ENCODE measurements at regions not wholly inside any gene's neighbourhood (a gene's known extent, or its start where the extent isn't known, plus 50 kb on each side); places are given as distances from the start of the nearest gene placed in this dataset.
"Not testable (repeated sequence)": the region's sequence is repeated elsewhere in the genome, so short reads cannot be mapped to it uniquely, and the experiment has no call there.

DNA sequence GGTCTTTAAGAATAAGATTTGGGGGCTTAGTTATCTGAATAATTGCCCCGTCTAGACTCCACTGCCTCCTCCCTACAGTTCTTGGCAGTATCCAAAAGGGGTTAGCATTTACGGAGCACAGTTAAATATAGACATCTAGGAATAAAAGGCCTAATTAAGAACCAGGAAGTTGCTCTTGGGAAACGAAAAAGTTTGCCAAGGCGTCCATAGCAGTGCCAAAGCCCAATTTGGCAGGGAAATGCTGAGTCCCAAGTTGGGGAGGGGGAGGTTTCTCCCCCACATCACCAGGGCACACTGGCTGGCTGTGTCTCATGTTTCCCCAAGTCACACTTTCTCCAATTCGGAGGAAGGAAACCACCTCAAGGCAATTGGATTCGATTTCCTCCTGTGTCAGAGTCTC is 338.7 kb downstream of the FBXW7 start:
- intact Hi-C loops (cut with micrococcal nuclease): no loop called here
- Mint-ChIP-seq H3K4me1 (peaks cover 1% of the 10 kb centered on the region), H3K4me3 (no peak overlapping the region), H3K9me3 (peaks cover 6% of the 10 kb centered on the region), H3K36me3 (ENCODE audit: low read depth) (no peaks in the 10 kb centered on the region), H3K27me3 (peaks cover 3% of the 10 kb centered on the region), H3K27ac (no peak overlapping the region)
- no peak for DNase-seq

DNA sequence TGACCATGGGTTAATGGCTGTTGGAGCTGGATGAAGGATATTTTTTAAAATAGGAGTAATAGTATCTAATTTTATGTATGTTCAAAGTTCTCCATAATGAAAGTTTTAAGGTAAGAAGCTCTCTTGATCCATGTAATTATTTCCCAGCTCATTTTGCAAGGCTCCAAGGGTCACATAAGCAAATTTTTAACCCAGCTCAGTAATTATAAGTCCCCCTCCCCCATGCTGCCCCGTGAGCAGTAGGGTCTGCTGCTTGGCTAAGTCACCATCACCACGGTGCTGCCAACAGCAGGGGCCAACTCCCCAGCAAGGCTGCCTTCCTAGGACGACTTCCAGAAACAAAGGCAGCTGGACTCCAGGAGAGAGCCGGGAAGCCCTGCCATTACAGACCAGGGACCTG is 340.0 kb downstream of the FBXW7 start:
- Mint-ChIP-seq H3K9me3 (peaks cover 6% of the 10 kb centered on the region), H3K27ac (no peak overlapping the region), H3K4me3 (no peak overlapping the region), H3K4me1 (no peaks in the 10 kb centered on the region), H3K27me3 (no peaks in the 10 kb centered on the region), H3K36me3 (ENCODE audit: low read depth) (no peaks in the 10 kb centered on the region)
- intact Hi-C loops (cut with micrococcal nuclease): no loop called here
- DNase-seq: no peak

DNA sequence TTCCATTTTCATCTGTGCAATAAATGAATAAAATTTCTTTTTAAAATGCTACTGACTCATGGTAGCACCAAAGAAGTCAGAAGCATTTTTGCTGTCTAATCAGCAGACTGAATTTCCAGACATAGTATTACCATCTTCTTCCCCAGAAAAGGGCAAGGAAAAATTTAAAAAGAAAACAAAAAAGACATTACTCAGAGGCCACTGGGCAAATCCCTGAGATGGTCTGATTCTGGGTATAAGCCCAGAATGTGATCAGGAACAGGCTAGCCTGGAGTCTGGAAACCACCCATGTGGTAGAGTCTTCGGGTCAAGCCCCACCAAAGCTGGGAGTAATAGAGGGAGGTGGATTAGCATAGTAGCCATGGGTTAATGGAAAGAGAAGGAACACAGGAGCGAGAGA is 342.8 kb downstream of the FBXW7 start:
- no peaks in the 10 kb centered on the region for H3K36me3 Mint-ChIP-seq (ENCODE audit: low read depth)
- no peaks in the 10 kb centered on the region for H3K27me3 Mint-ChIP-seq
- no peak overlapping the region for H3K4me3 Mint-ChIP-seq
- peaks cover 6% of the 10 kb centered on the region for H3K9me3 Mint-ChIP-seq
- H3K4me1 Mint-ChIP-seq: peaks cover 14% of the 10 kb centered on the region
- no peak for DNase-seq
- H3K27ac Mint-ChIP-seq: no peak overlapping the region
- intact Hi-C loops (cut with micrococcal nuclease): no loop called here

DNA sequence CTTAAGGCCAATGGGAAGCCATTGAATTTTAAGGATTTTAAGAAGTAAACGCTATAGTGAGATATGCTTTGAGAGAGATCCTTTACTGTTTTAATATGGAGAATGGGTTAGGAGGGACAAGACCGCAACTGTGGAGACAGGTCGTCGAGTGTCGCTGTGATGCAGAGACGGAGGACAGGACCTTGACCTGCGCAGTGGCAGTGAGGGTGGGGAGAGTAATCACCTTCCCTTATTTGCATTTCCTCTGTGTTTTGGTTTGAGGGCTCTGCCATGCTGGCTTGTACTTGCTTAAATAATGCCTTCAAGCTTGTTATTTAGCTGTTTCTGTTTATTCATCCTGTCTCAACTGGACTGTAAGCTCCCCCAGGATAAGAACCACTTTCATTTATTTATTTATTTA is 345.0 kb downstream of the FBXW7 start:
- intact Hi-C loops (cut with micrococcal nuclease): no loop called here
- no peak overlapping the region for H3K27ac Mint-ChIP-seq
- DNase-seq: no peak
- no peak overlapping the region for H3K4me3 Mint-ChIP-seq
- peaks cover 10% of the 10 kb centered on the region for H3K9me3 Mint-ChIP-seq
- H3K27me3 Mint-ChIP-seq: no peaks in the 10 kb centered on the region
- H3K36me3 Mint-ChIP-seq (ENCODE audit: low read depth): no peaks in the 10 kb centered on the region
- H3K4me1 Mint-ChIP-seq: peaks cover 19% of the 10 kb centered on the region

DNA sequence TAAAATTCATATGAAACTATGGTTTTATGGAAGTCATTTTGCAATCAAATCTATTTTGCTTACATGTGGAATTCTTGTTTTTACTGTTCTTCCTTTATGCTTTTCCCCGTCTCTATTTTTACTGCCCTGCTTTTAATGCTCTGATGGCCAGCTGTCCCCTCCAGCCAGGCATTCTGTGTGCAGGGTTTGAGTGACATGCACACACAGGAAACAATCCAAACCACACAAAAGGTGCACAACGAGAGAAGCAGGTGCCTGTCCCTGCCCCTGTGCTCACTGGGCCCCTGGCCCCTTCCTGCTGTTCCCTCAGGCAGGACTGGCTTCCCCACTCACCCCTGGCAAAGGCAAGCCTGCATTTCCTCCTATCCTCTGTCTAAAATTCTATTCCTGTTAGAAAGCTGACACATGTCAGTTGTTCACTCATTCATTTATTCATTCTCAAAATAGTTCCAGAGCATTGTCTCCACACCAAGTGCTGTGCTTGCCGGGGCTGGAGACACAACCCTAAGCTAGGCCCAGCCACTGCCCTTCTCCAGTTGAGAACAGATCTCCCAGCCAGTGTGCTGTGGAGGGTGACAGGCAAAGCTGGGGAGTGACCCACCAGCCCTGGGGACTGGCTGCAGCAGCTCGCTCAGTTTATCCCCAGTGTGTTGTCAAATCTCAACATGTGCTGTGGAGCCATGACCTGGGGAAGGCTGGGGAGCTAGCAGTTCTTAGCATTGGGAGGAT is 346.3 kb downstream of the FBXW7 start:
- no peak overlapping the region for H3K27ac Mint-ChIP-seq

DNA sequence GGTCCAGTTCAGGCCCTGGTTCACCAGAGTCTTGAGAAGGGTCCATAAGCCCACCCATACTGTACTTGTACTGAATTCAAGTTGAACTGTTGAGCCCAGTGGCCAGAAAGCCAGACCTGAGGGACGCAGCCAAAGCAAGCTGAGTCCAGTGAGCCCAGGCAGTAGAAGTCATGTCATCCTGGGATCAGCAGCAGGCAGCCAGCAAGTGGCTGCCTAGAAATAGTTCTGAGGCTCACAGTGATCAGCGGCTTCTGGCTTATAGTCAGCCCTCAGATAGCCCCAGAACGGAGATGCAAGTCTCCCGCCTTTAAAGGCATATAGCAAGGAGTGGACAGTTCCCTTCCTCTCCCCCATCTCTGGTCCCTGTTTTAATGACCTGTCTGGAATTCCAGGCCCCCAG is 347.1 kb downstream of the FBXW7 start:
- H3K4me1 Mint-ChIP-seq: peaks cover 24% of the 10 kb centered on the region
- H3K27ac Mint-ChIP-seq: no peak overlapping the region
- peaks cover 24% of the 10 kb centered on the region for H3K9me3 Mint-ChIP-seq
- H3K4me3 Mint-ChIP-seq: no peak overlapping the region
- no peak for DNase-seq
- no peaks in the 10 kb centered on the region for H3K27me3 Mint-ChIP-seq
- no peaks in the 10 kb centered on the region for H3K36me3 Mint-ChIP-seq (ENCODE audit: low read depth)
- intact Hi-C loops (cut with micrococcal nuclease): no loop called here

More for the DNA sequence above, 346.3 kb downstream of the FBXW7 start:
- intact Hi-C loops (cut with micrococcal nuclease): no loop called here
- H3K9me3 Mint-ChIP-seq: peaks cover 16% of the 10 kb centered on the region
- no peaks in the 10 kb centered on the region for H3K27me3 Mint-ChIP-seq
- no peak for DNase-seq
- no peaks in the 10 kb centered on the region for H3K36me3 Mint-ChIP-seq (ENCODE audit: low read depth)
- no peak overlapping the region for H3K4me3 Mint-ChIP-seq
- peaks cover 24% of the 10 kb centered on the region for H3K4me1 Mint-ChIP-seq

DNA sequence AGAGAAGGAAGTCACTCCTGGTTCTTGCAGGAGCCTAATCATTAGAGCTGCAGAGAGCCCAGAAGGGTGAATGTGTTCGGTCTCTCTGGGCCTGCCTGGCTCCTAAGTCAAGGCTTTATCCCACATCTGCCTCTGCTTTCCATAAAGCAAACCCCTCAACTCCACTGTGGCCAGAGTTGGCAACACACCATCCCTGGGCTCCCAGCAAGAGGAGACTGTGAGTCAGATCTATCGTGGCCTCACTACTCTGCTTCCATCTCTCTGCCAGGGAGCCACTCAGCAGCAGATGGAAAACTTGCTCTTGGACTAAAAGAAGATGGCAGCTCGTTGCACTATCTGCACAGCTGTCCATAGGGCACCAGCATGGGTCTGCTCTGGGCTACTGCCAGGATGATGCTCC is 348.2 kb downstream of the FBXW7 start:
- H3K27me3 Mint-ChIP-seq: no peaks in the 10 kb centered on the region
- H3K4me1 Mint-ChIP-seq: peaks cover 31% of the 10 kb centered on the region
- peaks cover 26% of the 10 kb centered on the region for H3K9me3 Mint-ChIP-seq
- DNase-seq: no peak
- no peak overlapping the region for H3K27ac Mint-ChIP-seq
- intact Hi-C loops (cut with micrococcal nuclease): no loop called here
- no peak overlapping the region for H3K4me3 Mint-ChIP-seq
- H3K36me3 Mint-ChIP-seq (ENCODE audit: low read depth): no peaks in the 10 kb centered on the region

DNA sequence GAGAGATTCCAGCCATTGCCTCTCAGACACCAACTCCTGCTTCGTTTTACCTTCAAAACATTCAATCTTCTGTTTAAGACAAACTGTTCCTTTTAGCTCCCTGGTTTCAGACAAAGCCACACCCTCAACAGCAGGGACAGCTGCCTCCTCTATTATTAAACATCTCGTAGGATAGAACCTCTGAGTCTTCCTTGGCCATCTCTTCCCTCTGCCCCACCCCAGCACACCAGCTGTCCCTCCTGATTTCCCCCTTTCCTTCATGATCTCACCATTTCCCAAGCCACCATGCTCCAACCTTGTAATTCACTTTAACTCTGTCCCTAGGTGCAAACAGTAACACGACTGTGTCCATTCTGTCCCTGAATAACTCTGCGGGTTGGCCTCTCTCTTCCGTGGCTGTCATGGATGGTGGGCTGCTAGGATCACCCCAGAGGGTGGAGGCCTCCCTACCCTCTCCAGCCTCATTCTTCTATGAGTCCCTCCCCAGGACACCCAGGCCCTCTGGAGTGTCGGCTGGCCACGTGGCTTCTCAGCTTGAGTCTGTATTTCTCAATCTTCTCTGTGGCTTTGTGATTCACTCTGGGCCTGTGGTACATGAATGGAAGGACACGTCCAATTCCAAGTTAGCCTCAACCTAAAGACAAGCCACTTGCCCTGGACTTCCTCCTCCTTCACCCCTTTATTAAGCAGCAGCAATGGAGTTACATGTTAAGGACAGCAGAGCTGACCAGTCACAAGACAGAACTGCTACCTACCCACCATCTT is 349.9 kb downstream of the FBXW7 start:
- peaks cover 31% of the 10 kb centered on the region for H3K4me1 Mint-ChIP-seq
- H3K36me3 Mint-ChIP-seq (ENCODE audit: low read depth): no peaks in the 10 kb centered on the region
- intact Hi-C loops (cut with micrococcal nuclease): no loop called here
- DNase-seq: no peak
- no peak overlapping the region for H3K4me3 Mint-ChIP-seq
- peaks cover 29% of the 10 kb centered on the region for H3K9me3 Mint-ChIP-seq
- no peak overlapping the region for H3K27ac Mint-ChIP-seq
- no peaks in the 10 kb centered on the region for H3K27me3 Mint-ChIP-seq

DNA sequence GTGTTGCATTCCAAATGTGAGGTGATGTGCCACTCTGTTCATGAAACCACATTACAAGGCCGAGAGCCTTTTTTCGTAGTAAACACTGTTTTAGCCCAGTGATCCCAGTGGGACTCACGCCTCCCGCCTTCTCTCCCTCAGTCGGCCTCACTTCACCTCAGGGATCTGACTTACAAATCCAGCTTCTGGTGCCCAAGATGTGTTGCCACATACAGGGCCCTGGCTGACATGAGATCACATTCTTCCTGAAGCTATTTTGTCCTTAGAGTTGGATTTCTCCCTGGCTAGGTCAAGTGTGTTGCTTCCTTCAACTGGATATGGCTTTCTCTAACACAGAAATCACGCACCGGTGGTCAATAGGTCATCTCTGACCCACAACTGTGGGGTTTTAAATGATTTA is 354.7 kb downstream of the FBXW7 start:
- Mint-ChIP-seq H3K4me3 (no peak overlapping the region), H3K4me1 (peaks cover 14% of the 10 kb centered on the region)
- intact Hi-C loops (cut with micrococcal nuclease): no loop called here

DNA sequence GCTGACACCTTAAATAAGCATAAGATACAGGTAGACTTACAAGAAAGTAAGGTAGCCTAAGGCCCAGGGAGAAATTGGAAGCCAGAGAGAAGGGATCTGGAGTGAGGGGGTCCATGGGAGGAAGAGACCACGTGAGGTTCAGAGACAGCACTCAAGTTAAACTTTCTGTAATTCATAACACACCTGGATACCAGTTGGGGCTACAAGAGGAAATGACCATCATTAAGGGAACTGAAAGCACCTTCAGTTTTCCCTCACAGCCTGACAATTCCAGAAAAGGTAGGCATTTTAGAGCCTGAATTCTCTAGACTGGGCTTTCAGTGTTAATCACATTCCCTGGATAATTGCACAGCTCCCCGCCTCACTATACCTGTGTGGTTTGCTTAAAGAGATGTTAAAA is 355.5 kb downstream of the FBXW7 start:
- peaks cover 7% of the 10 kb centered on the region for H3K4me1 Mint-ChIP-seq
- no peaks in the 10 kb centered on the region for H3K27me3 Mint-ChIP-seq
- no peak for DNase-seq
- H3K27ac Mint-ChIP-seq: no peak overlapping the region
- H3K4me3 Mint-ChIP-seq: no peak overlapping the region
- intact Hi-C loops (cut with micrococcal nuclease): no loop called here
- H3K36me3 Mint-ChIP-seq (ENCODE audit: low read depth): no peaks in the 10 kb centered on the region
- H3K9me3 Mint-ChIP-seq: peaks cover 19% of the 10 kb centered on the region

More for the DNA sequence above, 354.7 kb downstream of the FBXW7 start:
- Mint-ChIP-seq H3K27me3 (no peaks in the 10 kb centered on the region), H3K27ac (no peak overlapping the region), H3K9me3 (peaks cover 24% of the 10 kb centered on the region), H3K36me3 (ENCODE audit: low read depth) (no peaks in the 10 kb centered on the region)
- DNase-seq: no peak

DNA sequence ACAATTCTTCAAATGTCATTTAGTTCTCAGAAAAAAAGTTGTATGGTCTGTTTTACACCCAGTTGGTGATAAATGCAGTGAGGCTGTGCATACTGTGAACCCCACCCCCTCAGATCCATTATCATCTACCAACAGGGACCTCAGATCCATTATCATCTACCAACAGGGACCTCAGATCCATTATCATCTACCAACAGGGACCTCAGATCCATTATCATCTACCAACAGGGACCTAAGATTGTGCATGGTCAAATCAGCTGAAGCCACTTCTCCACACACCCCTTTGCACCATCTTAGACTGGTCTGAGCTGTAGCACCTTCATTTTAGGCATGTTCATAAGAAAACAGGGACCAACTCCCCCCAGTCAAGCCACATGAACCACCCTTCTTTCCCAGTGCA is 358.4 kb downstream of the FBXW7 start:
- H3K27me3 Mint-ChIP-seq; H3K27ac Mint-ChIP-seq; H3K4me1 Mint-ChIP-seq; DNase-seq; H3K9me3 Mint-ChIP-seq; H3K4me3 Mint-ChIP-seq; intact Hi-C loops (cut with micrococcal nuclease); H3K36me3 Mint-ChIP-seq (ENCODE audit: low read depth): not testable (repeated sequence)

DNA sequence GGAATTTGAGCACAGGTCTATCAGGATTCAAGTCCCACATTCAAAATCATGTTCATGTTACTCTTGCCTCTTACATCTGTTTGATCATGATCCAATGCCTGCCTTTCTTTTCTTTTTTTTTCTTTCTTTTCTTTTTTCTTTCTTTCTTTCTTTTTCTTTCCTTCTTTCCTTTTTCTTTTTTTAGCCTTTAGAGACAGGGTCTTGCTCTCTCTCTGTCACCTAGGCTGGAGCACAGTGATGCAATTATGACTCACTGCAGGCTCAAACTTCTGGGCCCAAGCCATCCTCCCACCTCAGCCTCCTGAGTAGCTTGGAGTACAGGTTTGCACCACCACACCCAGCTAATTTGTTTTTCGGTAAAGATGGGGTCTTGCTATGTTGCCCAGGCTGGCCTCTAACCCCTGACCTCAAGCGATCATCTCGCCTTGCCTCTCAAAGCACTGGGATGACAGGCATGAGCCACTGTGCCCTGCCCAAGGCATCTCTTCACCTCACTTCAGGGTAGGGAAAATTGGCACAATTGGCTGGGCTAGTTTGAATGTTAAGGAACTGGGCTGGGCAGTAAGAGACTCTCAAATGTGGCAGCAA is 359.2 kb downstream of the FBXW7 start:
- no peak overlapping the region for H3K4me3 Mint-ChIP-seq
- no peaks in the 10 kb centered on the region for H3K36me3 Mint-ChIP-seq (ENCODE audit: low read depth)
- no peak for DNase-seq
- H3K9me3 Mint-ChIP-seq: peaks cover 3% of the 10 kb centered on the region
- H3K4me1 Mint-ChIP-seq: no peaks in the 10 kb centered on the region
- intact Hi-C loops (cut with micrococcal nuclease): no loop called here
- H3K27me3 Mint-ChIP-seq: no peaks in the 10 kb centered on the region
- H3K27ac Mint-ChIP-seq: no peak overlapping the region

DNA sequence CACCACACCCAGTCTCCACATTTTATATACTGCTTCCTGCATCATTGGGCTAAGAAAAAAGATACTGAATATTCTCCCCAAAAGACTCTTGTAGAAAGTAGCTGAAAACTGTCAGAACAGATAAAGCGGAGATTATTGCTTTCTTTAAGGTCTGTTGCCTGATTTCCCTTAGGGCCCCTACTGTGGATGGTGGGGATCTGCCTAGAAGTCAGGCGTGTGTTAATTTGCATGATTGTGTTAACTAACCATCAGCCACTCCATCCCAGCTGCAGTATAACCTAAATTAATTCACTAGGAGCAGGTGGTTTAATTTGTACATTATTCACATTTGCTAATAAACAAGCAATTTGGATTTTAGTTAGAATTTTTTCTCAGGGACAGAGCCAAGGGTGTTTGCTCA is 360.3 kb downstream of the FBXW7 start:
- peaks cover 3% of the 10 kb centered on the region for H3K9me3 Mint-ChIP-seq
- DNase-seq: no peak
- no peak overlapping the region for H3K4me3 Mint-ChIP-seq
- H3K27ac Mint-ChIP-seq: no peak overlapping the region
- no peaks in the 10 kb centered on the region for H3K4me1 Mint-ChIP-seq
- intact Hi-C loops (cut with micrococcal nuclease): no loop called here
- no peaks in the 10 kb centered on the region for H3K27me3 Mint-ChIP-seq
- no peaks in the 10 kb centered on the region for H3K36me3 Mint-ChIP-seq (ENCODE audit: low read depth)

DNA sequence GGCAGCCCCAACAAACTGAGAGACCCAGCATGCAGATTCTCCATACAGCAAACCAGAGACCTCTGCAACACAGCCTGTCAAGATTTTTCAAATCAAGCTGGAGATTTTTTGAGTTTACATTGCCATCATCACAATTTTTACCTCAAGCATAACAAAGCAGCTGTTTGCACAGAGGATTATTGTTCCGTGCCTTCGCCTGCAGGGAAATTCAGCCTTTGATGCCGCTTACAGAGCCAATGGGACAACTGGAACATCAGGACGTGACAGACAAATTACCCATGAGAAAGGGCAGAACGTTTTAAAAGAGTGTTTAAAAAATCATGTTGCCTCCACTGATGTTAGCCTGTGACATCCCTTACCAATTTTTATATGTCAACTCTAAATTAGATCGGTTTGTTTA is 363.7 kb downstream of the FBXW7 start:
- DNase-seq: no peak
- no peak overlapping the region for H3K27ac Mint-ChIP-seq

More for the DNA sequence above, 363.7 kb downstream of the FBXW7 start:
- H3K4me1 Mint-ChIP-seq: no peaks in the 10 kb centered on the region
- intact Hi-C loops (cut with micrococcal nuclease): no loop called here
- H3K36me3 Mint-ChIP-seq (ENCODE audit: low read depth): no peaks in the 10 kb centered on the region
- peaks cover under 1% of the 10 kb centered on the region for H3K9me3 Mint-ChIP-seq
- H3K4me3 Mint-ChIP-seq: no peak overlapping the region
- H3K27me3 Mint-ChIP-seq: peaks cover 3% of the 10 kb centered on the region
